ENCODE measurements at regions not wholly inside any gene's neighbourhood (a gene's known extent, or its start where the extent isn't known, plus 50 kb on each side); places are given as distances from the start of the nearest gene placed in this dataset.

- TF ChIP-seq TFCP2L1 (CRISPR knock-in tag; IDR thresholded peaks at IDR 0.05) (no peak), RAD21 (conservative IDR thresholded peaks at IDR 0.05 in 1 of 2, IDR thresholded peaks at IDR 0.05 in 1 of 2) (no peak), FOSB (CRISPR knock-in tag; IDR thresholded peaks at IDR 0.05) (no peak)
- 39% methylated on average over 11 of the region's 11 CpGs for WGBS (ENCODE audit: missing lambda C conversion rate)
- no peaks in the 10 kb centered on the region for H3K9me3 ChIP-seq
- POLR2A ChIA-PET, result no interaction called here
- no peak for ATAC-seq
- H3K4me3 ChIP-seq, result no peak overlapping the region
- no peak overlapping the region for H3K4me2 ChIP-seq
- no peak overlapping the region for H3K27ac ChIP-seq
- CTCF ChIA-PET, result no interaction called here
- FAIRE-seq, result no peak
- no peak for DNase-seq (ENCODE audit: low read depth in 1 of 2, low spot score in 1 of 2)
- no peaks in the 10 kb centered on the region for H3K4me1 ChIP-seq
These were observed 202.5 kb upstream of the GRAMD2B start for GRCh38 chr5:126220725-126221124.

GRCh38 chr5:126228934-126229333, 194.3 kb upstream of the GRAMD2B start:
- Histone ChIP-seq H3K27ac (no peak overlapping the region), H3K4me3 (no peak overlapping the region), H3K4me2 (no peak overlapping the region), H3K9me3 (no peaks in the 10 kb centered on the region), H3K4me1 (no peaks in the 10 kb centered on the region)
- CTCF ChIA-PET, result interaction anchor here (1.9 kb wide), 1 partner anchor 11 kb away, joined by 4 read pairs; no protein-coding TSS in a partner anchor
- FAIRE-seq (no peak), ATAC-seq (no peak), DNase-seq (ENCODE audit: low read depth in 1 of 2, low spot score in 1 of 2) (no peak)
- POLR2A ChIA-PET, result no interaction called here
- WGBS (ENCODE audit: missing lambda C conversion rate), result 42% methylated on average over 10 of the region's 14 CpGs
- TF ChIP-seq RFX5 (IDR thresholded peaks at IDR 0.05), result no peak

- H3K4me2 ChIP-seq, result no peak overlapping the region
- H3K4me3 ChIP-seq, result no peak overlapping the region
- WGBS (ENCODE audit: missing lambda C conversion rate), result 45% methylated on average over 5 of the region's 5 CpGs
- TF ChIP-seq MAFK (IDR thresholded peaks at IDR 0.05; ENCODE audit: partially characterized antibody), result peak; percentile 4
- no peak for TF ChIP-seq HEYL (CRISPR knock-in tag; IDR thresholded peaks at IDR 0.05)
- no peak overlapping the region for H3K27ac ChIP-seq
- H3K4me1 ChIP-seq, result no peaks in the 10 kb centered on the region
- FAIRE-seq (no peak), DNase-seq (ENCODE audit: low read depth in 1 of 2, low spot score in 1 of 2) (no peak), ATAC-seq (no peak)
- ChIA-PET POLR2A (no interaction called here), CTCF (no interaction called here)
- no peaks in the 10 kb centered on the region for H3K9me3 ChIP-seq
These were observed 190.0 kb upstream of the GRAMD2B start for GRCh38 chr5:126233256-126233655.

GRCh38 chr5:126234563-126235195, 188.5 kb upstream of the GRAMD2B start:
- Histone ChIP-seq H3K27ac (no peak overlapping the region), H3K4me1 (no peaks in the 10 kb centered on the region), H3K9me3 (no peaks in the 10 kb centered on the region), H3K4me2 (no peak overlapping the region), H3K4me3 (no peak overlapping the region)
- FAIRE-seq, result no peak
- ChIA-PET POLR2A (no interaction called here), CTCF (interaction anchor here (0.6 kb wide), 1 partner anchor 106 kb away, joined by 4 read pairs; no protein-coding TSS in a partner anchor)
- 4% methylated on average over 7 of the region's 7 CpGs for WGBS (ENCODE audit: missing lambda C conversion rate)
- no peak for TF ChIP-seq HDAC2 (IDR thresholded peaks at IDR 0.05)
- peak in 1 of 2 experiments; percentile 38; a peak in 2 of 5 replicates for TF ChIP-seq RAD21 (conservative IDR thresholded peaks at IDR 0.05 in 1 of 2, IDR thresholded peaks at IDR 0.05 in 1 of 2)
- TF ChIP-seq MAFK (IDR thresholded peaks at IDR 0.05; ENCODE audit: partially characterized antibody), result no peak
- peak in 1 of 2 experiments; percentile 75; a peak in 3 of 6 replicates for ATAC-seq
- peak; percentile 11 to 19 for DNase-seq (ENCODE audit: low read depth in 1 of 2, low spot score in 1 of 2)

- H3K4me1 ChIP-seq, result no peaks in the 10 kb centered on the region
- no peak overlapping the region for H3K27ac ChIP-seq
- no peaks in the 10 kb centered on the region for H3K9me3 ChIP-seq
- POLR2A ChIA-PET, result no interaction called here
- CTCF ChIA-PET, result no interaction called here
- no peak for TF ChIP-seq JUNB (IDR thresholded peaks at IDR 0.05)
- H3K4me2 ChIP-seq, result no peak overlapping the region
- H3K4me3 ChIP-seq, result no peak overlapping the region
- FAIRE-seq, result no peak
- ATAC-seq, result no peak
- no peak for DNase-seq (ENCODE audit: low read depth in 1 of 2, low spot score in 1 of 2)
- WGBS (ENCODE audit: missing lambda C conversion rate), result 40% methylated on average over 7 of the region's 7 CpGs
These were observed 187.6 kb upstream of the GRAMD2B start for GRCh38 chr5:126235628-126236027.

- no peak for FAIRE-seq
- no peaks in the 10 kb centered on the region for H3K4me1 ChIP-seq
- CTCF ChIA-PET, result interaction anchor here (1.6 kb wide), 1 partner anchor 100 kb away, joined by 3 read pairs; no protein-coding TSS in a partner anchor
- no peak for TF ChIP-seq SMC3 (IDR thresholded peaks at IDR 0.05)
- TF ChIP-seq JUN (IDR thresholded peaks at IDR 0.05), result no peak
- no peak for TF ChIP-seq NR3C1 (IDR thresholded peaks at IDR 0.05)
- TF ChIP-seq EHMT2 (IDR thresholded peaks at IDR 0.05; ENCODE audit: low read depth), result no peak
- TF ChIP-seq ATOH8 (CRISPR knock-in tag; IDR thresholded peaks at IDR 0.05; ENCODE audit: low read depth), result no peak
- no peak for TF ChIP-seq BHLHE40 (IDR thresholded peaks at IDR 0.05; ENCODE audit: low read depth, low read length)
- no peak for TF ChIP-seq POLR2A (IDR thresholded peaks at IDR 0.05; ENCODE audit: low read length)
- TF ChIP-seq CTCF (IDR thresholded peaks at IDR 0.05), result no peak
- TF ChIP-seq PBX3 (IDR thresholded peaks at IDR 0.05), result no peak
- TF ChIP-seq CBX8 (IDR thresholded peaks at IDR 0.05), result no peak
- no peak for TF ChIP-seq HMGXB4 (CRISPR knock-in tag; IDR thresholded peaks at IDR 0.05; ENCODE audit: borderline replicate concordance)
- TF ChIP-seq HOXB13 (CRISPR knock-in tag; IDR thresholded peaks at IDR 0.05; ENCODE audit: low read depth), result no peak
These were observed 186.2 kb upstream of the GRAMD2B start for GRCh38 chr5:126236994-126237393.

More at GRCh38 chr5:126236994-126237393, 186.2 kb upstream of the GRAMD2B start:
- DNase-seq (ENCODE audit: low read depth in 1 of 2, low spot score in 1 of 2) (no peak), ATAC-seq (no peak)
- Histone ChIP-seq H3K27ac (no peak overlapping the region), H3K4me3 (no peak overlapping the region), H3K9me3 (no peaks in the 10 kb centered on the region), H3K4me2 (no peak overlapping the region)
- WGBS (ENCODE audit: missing lambda C conversion rate), result 31% methylated on average over 2 of the region's 2 CpGs
- POLR2A ChIA-PET, result no interaction called here
